ENCODE measurements at regions not wholly inside any gene's neighbourhood (a gene's known extent, or its start where the extent isn't known, plus 50 kb on each side); places are given as distances from the start of the nearest gene placed in this dataset.
"Not testable (repeated sequence)": the region's sequence is repeated elsewhere in the genome, so short reads cannot be mapped to it uniquely, and the experiment has no call there.

- DNase-seq = no peak
Observed at GRCh38 chr10:17538941-17539340, 78.2 kb downstream of the HACD1 start.

- no peak for DNase-seq
Observed at GRCh38 chr10:17537281-17537680, 79.9 kb downstream of the HACD1 start.

GRCh38 chr10:17536221-17536620, 81.0 kb downstream of the HACD1 start:
- DNase-seq = peak; percentile 28

DNA sequence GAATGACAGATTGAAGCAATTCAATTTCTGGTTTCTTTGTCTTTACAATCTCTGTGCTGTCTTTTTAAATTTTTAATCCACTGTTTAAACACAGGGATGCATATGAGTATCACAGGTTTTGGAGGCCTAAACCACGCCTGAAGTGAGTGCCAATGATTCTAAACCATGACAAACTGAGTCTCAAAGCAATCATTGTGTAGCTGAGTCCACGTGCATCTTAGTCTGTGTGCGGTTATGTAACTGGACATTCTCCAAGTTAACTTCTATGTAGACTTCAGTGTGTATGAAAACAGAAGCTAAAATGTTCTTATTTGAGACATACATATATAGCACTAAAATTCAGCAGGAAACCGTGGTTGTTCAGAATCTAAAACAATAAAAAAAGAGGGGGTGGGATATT, 79.3 kb upstream of the ST8SIA6 start:
- DNase-seq = no peak

- DNase-seq = peak; percentile 35
Observed at GRCh38 chr10:17528306-17528862, 74.0 kb upstream of the ST8SIA6 start.

DNA sequence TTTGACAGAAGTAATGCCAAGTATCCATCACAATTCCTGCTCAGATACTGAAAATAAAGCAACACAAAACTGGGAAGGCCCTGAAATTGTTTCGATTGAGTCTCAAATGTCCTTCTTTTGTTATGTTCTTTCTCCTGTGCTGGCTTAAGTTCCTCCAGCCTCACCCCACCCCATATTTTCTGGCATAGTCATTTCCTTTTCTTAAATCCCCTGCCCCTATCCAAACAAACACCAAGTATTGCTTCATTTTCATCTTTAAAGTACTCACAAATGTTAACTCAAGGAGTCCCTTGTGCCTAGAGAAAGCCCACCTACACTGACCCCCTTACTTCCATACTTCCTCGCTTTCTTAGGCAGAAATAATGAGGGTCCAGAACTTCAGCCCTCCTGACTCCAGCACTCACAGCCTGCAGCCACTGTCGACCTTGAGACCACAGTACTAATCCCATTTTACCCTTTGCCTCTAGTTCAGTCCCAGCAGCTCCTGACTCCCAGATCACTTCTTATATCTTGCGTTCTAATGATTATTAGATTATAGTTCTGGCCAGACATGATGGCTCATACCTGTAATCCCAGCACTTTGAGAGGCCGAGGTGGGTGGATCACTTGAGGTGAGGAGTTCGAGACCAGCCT, 73.2 kb upstream of the ST8SIA6 start:
- DNase-seq = peak; percentile 84

GRCh38 chr10:17526571-17526970, 72.2 kb upstream of the ST8SIA6 start:
- not testable (repeated sequence) for DNase-seq

- DNase-seq = no peak
Observed at GRCh38 chr10:17523917-17524316, 69.5 kb upstream of the ST8SIA6 start.

DNA sequence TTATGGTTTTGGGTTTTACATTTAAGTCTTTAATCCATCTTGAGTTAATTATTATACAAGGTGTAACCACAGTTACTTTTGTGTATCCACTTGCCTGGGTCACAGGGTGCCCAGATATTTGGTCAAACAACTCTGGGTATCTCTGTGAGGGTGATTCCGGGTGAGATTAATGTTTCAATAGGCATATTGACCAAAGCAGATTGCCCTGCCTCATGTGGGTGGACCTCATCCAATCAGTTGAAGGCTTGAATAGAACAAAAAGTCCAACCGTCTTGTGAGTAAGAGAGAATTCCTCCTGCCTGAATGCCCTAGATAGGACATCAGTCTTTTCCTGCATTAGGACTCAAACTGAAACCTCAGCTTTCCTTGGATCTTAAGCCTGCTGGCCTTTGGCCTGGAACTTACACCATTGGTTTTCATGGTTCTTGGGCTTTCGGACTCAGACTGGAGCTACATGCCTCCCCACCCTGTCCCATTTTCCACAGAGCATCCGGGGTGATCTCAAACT, 68.9 kb upstream of the ST8SIA6 start:
- DNase-seq = no peak

- DNase-seq = not testable (repeated sequence)
Observed at GRCh38 chr10:17522269-17522668, 67.9 kb upstream of the ST8SIA6 start.

DNA sequence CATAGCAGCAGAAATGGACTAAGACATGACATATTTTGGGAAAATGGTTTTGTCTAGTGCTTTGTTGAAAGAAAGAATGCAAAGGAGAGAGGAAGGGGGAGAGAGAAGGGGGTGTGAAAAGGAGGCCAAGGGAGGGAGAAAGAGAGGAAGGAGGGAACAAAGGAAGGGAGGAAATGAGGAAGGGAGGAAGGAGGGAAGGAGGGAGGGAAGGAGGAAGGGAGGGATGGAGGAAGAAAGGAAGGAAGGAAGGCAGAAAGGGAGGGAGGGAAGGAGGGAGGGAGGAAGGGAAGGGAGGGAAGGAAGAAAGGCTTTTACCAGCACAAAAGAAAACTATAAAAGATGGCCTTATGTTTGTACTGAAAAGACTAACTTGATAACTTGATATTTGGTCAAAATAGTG, 65.1 kb upstream of the ST8SIA6 start:
- no peak for DNase-seq

DNA sequence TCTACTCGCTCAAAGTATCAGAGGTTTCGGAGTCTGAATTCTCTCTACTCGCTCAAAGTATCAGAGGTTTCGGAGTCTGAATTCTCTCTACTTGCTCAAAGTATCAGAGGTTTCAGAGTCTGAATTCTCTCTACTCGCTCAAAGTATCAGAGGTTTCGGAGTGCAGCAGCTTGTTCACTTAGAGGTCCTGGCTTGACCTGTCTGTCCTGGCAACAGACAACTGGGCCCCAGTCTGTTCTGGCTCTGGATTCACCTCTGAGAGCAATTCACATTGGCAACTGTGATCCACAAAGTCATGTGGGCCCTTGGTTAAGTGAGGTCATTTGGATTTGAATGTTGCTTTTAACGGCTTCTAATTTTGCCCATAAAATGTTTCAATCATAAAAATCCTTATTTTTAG, 63.9 kb upstream of the ST8SIA6 start:
- DNase-seq = no peak

GRCh38 chr10:17516376-17516775, 62.0 kb upstream of the ST8SIA6 start:
- no peak for DNase-seq

DNA sequence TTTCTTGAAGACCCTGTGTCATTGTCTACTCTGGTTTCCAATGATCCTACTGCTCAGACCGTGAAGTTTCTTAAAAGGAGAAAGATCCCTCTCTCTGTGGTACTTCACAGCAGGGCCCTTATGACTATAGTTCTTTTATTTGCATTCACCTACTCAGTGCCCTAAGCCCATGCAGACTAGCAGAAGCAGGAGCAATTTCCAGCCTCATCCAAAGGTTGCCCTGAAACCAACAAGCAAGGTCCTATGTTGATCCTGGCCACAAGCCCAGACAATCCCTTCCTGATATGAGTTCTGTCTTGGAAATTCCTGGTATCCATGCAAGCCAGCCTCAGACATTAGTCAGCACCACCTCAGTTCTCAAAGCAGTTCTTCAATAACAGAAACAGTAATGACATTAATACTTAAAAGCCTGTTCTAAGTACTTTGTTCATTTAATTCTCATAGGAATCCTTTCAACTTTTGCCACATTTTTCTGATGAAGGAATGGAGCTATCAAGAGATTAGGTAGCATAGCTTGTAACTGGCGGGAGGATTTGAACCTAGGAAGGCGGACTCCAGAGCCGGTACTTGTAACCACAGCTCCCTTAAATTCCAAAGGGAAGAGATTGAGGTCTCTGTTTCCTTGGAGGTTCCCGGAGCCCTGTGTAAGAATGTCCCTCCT, 58.1 kb upstream of the ST8SIA6 start:
- peak; percentile 98 for DNase-seq

DNA sequence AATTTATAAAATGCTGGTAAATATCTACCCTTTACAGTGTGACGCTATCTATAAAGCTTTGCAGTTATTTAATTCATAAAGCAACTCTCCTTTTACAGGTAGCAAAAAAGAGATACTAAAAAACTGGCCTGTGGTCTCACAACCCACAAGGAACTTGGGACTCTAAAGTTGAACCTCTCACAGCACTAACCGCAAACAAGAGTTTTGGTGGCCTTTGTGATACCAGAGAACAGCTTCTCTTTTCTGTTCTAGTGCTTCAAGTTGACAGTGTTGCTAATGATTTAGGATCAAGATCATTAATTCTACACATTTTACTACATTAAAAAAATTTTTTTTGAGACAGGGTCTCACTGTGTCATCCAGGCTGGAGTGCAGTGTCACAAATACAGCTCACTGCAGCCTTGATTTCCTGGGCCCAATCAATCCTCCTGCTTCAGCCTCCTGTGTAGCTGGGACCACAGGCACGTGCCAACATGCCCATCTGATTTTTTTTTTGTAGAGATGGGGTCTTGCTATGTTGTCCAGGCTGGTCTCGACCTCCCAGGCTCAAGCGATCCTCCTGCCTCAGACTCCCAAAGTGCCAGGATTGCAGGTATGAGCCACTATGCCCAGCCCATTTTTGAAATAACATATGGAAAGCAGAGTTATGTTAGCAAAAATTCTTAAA, 56.0 kb upstream of the ST8SIA6 start:
- DNase-seq = no peak

GRCh38 chr10:17507538-17507937, 53.1 kb upstream of the ST8SIA6 start:
- DNase-seq = no peak

GRCh38 chr10:17506856-17507471, 52.6 kb upstream of the ST8SIA6 start:
- no peak for DNase-seq

GRCh38 chr10:17506390-17506789, 52.0 kb upstream of the ST8SIA6 start:
- no peak for DNase-seq

- DNase-seq = peak; percentile 88
Observed at GRCh38 chr10:17504547-17505245, 50.3 kb upstream of the ST8SIA6 start.
